ENCODE measurements at regions not wholly inside any gene's neighbourhood (a gene's known extent, or its start where the extent isn't known, plus 50 kb on each side); places are given as distances from the start of the nearest gene placed in this dataset.

DNA sequence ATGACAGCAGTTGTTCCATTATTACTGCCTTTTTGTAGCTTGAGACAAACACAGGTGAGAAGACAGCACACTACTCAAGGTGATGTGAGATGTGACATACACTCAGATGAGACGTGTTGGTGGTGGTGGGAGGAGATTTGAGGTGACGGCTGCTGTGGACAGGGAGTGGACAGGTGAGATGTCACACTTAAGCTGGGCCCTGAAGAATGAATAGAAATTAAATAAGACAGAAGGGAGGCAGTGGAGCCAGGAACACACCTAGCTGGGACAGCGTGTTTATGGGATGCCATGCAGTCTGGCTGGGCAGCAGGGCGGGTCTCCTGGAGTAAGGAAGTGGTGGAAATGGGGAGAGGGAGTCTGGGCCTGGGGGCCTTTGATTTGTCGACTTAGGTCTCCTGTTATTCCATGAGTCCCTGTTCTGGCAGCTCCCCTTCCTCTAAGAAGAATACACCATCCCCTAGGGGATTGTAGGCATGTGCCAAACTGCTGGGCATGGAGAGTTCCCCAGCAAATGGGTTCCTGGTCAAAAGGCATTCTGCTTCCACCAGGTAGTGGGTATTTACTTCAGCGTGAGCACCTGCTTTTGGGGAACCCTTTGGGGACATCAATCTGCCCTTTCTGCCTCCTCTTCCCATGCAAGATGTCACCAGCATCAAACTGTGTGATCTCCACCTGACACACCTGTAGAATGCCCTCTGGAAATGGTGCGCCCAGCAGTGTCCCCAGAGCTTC lies 71.2 kb upstream of the ESRRB start:
- no peak for DNase-seq (ENCODE audit: extremely low read depth in 1 of 11, low read depth in 9 of 11, low spot score in 4 of 11)

DNA sequence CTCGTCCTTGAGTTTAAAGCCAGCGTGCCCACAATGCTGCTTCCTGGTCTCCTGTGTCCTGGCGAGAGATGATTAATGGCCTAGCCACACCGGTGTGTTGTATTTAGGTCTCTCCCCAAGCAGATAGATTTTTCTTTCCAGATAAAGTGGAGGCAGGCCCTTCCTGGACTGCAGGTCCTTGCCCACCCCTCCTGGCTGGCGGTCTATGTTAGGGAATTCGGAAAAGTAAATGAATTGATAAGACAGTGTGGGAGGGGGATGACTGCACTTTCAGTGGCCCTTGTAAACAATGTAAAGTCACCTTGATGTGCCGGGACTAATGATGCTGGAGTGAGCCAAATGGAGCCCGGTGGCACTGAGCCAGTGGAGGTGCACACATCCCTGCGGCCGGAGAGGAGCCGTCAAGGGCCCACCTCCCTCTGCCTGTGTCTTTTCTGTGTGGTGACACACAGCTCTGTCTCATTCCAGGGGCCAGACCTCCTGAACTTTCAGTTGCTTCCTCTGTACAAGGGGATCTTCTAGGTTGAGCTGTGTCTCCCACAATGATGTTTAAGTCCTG lies 70.6 kb upstream of the ESRRB start:
- no peak for DNase-seq (ENCODE audit: extremely low read depth in 1 of 11, low read depth in 9 of 11, low spot score in 4 of 11)

DNA sequence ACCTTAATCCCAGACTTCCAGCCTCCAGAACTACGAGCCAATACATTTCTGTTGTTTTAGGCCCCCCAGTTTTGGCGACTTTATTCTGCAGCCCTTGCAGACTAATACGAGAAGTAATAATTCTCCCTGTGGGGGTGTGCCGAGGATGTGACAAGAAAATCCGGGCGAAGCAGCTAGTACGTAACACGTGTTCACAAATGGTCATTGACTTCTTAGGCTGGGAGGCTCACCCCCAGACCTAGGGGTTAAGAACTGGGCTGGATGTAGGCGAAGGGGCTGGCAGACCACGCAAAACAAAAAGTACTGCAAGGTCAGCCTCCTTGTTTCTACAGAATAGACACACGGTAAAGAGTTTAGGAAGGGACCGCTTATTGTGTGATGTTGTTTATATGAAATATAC lies 69.8 kb upstream of the ESRRB start:
- DNase-seq (ENCODE audit: extremely low read depth in 1 of 11, low read depth in 9 of 11, low spot score in 4 of 11): no peak

DNA sequence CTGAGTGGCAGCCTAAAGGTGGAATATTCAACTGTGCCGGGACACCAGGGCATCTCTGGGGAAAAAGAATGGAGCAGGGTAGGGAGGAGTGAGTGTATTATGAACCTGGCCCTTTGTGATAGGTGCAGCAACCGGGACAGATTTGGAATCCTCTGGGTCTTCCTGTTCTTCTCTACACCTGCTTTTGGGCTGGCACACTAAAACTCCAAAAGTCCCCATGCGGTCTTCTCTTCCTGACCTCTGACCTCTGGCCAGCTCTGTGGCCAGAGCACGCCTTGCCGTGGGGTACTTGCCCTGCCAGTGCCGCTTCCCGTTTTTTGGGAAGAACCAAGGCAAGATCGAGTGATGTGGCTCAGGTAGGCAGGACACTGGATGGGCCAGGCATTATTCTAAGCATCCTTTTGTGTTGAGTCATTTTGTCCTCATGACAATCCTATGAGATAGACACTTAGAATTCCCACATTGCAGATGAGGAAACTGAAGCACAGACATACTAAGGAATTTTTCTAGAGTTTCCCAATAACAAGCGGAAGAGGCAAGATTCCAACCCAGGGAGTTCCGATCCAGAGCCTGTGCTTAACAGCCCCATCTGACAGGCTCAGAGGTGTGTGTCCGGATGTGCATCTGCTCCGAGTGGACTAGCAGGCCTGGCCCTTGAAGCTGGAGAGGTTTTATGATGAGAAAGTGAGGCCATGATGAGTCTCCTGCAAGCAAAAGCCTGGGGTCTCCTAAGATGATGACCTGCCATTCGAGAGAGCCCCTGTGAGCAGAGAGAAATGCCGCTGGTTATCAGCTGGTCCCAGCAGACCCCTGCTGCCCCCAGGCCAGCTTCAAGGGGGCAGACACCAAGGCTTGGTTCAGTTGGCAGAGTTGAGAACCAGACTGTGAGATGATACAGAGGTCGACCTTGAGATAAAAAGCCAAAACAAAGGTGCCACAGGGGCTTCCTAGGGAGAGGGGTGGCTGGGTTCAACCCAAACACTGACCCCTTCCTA lies 67.9 kb upstream of the ESRRB start:
- DNase-seq (ENCODE audit: extremely low read depth in 1 of 11, low read depth in 9 of 11, low spot score in 4 of 11): no peak

DNA sequence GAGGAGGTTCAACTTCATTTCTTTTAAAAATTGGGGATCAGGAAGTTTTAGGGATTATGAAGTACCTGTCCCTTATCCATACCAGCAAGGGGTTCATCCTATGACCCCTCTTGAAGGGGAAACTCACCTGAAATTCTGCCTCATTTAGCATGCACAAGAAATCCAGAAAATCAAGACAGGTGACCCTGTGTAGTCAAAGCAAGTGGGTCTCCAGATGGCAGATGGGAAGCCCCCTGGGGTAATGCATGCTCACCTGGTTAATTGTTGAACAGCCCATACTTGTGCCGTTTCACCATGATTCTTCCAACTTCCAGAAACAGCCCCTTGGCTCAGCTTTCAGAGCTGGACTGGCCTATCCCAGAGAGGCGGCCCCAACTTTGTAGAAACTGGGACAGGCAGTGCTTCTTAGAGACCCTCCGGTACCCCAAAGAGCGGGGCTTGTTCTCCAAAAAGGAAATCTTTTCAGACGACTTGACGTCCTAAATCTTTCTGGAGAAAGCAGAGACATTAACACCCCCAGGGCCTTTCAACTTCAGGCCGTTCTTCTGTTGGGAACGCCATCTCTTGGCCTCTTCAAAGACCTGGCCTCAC lies 66.3 kb upstream of the ESRRB start:
- DNase-seq (ENCODE audit: extremely low read depth in 1 of 11, low read depth in 9 of 11, low spot score in 4 of 11): no peak

DNA sequence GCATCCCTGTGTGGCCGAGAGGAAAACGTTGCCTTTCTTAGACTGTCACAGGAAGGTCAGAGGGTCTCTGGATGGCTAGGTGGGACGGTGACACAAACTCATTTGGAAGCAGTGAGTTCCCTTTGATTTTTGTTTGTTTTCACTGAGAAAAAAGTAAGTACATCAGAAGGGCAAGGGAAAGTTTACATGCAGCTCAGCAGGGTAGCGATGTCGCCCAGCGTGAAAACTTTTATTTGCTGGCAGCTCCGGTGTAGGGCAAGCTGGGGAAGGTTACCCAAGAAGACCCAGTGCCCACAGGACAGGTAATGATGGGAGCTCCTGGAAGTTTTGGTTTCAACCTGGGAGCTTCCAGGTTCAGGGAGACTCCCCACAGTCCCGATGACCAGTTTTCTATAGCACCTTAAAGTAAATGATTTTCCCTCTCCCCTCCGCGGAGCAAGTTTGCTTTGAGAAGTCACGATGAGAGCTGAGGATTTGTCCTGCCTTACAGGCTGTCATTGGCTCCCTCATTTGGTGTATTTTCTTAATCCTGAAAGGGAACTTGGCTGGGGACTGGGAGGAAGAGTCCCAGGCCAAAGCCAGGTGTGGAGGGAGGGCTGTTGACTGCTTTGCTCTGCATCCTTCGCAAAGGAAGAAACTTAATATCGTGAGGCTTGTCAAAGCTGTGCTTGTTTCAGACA lies 64.7 kb upstream of the ESRRB start:
- DNase-seq (ENCODE audit: extremely low read depth in 1 of 11, low read depth in 9 of 11, low spot score in 4 of 11): no peak

DNA sequence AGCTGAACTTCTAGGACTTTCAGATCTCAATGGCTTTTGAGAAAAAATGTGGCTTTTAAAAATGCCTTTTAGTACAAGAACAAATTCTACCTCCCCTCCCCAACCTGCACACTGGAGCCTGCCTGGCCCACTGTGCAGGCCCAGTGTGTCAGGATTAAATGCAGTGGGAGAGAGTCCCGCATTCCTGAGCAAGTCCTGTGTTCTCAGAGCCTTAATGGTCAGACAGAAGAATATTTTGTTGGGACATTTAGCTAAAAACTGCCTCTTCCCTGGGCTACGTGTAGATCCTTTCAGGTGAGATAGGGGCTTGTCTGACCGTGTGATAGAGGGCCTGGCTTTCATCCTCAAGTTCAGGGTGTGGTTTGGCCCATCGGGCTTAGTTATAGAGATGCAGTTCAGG lies 63.1 kb upstream of the ESRRB start:
- DNase-seq (ENCODE audit: extremely low read depth in 1 of 11, low read depth in 9 of 11, low spot score in 4 of 11): no peak

DNA sequence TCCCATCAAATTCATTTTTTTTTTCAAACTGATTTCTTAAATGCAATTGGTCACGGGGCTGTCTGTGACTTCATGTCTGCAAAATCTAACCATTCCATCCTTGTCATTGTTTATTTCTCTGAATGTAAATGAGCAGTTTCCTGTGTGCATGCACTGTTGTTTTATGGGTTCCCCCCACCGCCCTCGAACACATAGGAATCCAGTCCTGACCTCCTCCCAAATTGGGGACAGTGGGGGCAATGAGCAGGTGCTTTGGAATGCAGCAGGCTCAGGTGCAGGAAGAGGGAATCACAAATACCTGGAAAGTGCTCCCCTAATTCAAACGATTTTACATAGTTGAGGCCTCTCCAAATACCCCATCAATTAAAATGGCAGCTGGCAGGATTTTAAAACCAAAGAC lies 62.6 kb upstream of the ESRRB start:
- DNase-seq (ENCODE audit: extremely low read depth in 1 of 11, low read depth in 9 of 11, low spot score in 4 of 11): no peak

DNA sequence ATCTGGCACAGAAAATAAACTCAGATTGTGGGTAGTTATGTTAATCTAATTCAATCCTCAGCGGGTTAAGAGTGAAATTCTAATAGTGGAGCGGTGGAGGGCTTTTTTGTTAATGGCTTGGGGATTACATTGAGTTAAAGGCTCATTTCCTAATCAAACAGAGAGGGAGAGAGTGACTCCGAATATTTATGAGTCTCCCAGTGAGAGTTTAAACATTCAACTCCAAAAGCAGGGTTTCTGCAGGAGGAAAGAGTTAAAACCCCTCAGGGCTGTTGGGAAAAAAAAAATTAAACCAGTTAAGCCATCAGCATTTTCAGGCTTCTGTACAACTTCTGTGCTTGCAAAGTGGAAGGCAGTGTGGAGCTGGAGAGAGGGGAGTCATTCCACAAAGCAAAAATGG lies 62.1 kb upstream of the ESRRB start:
- no peak for DNase-seq (ENCODE audit: extremely low read depth in 1 of 11, low read depth in 9 of 11, low spot score in 4 of 11)

DNA sequence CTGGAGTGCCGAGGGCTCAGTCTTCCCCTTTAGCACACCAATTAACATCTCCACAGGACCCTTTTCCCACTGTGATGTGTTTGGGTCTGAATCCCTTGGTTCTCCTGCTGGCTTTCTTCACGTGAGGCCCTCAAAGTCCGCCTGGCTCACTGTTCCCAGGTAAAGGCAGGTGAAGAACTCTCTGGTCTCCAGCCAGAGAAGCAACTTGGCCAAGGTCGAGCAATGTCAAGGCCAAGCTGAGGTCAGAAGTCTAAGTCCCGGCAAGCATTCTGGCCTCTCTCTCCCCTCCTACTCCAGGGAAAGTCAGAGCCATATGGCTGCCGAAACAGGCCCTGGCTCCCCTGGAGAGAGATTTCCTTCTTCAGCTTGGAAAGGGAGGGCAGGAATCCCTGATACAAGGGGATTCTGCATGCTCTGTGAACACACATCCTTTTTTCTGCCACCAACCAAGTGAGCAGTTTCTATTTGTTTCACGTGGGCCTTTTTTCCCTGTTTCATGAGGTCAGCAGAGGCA lies 61.4 kb upstream of the ESRRB start:
- no peak for DNase-seq (ENCODE audit: extremely low read depth in 1 of 11, low read depth in 9 of 11, low spot score in 4 of 11)

DNA sequence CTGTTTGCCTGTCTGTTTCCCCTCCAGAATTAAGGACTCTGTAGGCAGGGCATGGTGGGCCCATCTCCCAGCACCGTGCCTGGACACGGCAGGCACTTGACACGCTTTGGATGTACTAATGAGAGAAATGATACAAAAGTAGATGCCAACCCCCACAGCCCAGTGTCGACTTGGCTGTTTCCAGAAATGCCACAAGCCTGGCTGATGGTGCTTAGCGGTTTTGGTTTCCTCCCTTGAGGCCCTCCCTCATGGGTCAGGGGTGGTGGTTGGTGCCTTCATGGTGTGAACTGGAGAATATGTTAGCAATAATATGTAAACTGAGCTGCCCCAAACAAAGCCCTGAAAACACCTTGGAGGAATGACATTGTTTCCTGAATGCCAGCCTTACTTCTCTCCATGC lies 55.5 kb upstream of the ESRRB start:
- DNase-seq (ENCODE audit: extremely low read depth in 1 of 11, low read depth in 9 of 11, low spot score in 4 of 11): no peak

DNA sequence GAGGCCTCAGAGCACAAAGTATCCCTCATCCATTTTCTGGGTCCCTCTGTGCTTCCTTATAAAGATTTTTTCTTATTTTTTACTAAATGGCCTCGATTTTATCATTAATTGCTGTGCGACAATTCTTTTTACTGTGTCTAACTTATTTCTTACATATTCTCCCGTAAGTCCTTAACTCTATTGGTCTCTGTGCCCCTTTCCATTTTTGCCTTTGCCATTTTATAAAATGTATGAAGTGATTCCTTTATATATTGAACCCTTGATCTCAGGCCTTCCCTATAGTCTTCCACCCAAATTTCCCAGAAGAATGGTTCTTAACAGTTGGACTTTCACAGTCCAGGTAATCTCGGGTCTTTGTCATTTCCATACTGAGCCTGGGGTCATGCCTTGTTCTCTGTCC lies 55.0 kb upstream of the ESRRB start:
- no peak for DNase-seq (ENCODE audit: extremely low read depth in 1 of 11, low read depth in 9 of 11, low spot score in 4 of 11)

DNA sequence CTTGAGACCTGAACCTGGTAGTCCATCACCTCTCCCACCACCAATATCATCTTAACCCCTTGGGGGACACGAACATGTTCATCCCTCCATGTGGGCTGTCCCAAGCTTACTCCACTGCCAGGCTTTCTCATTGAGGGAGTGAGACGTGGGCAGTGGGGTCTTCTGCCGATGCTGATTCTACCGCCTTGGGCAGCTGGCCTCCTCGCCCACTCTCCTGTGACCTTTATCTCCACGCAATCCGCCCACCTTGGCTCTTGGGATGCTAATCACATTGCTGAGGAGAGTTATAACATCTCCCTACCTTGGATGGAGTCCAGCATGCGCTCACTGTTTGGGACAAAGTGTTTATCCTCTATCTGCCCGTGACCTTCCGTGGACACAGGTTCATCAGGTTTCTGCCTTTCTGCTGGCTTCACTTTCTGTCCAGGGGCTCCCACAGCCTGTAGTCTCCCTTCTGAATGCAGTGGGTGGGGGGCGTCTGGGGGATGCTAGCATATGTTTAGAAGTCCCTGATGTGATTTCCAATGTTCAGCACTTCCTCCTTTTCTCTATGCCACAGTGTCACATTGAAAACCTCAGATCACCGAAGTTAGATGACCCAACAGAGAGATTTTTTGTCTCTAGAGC lies 53.2 kb upstream of the ESRRB start:
- no peak for DNase-seq (ENCODE audit: extremely low read depth in 1 of 11, low read depth in 9 of 11, low spot score in 4 of 11)

DNA sequence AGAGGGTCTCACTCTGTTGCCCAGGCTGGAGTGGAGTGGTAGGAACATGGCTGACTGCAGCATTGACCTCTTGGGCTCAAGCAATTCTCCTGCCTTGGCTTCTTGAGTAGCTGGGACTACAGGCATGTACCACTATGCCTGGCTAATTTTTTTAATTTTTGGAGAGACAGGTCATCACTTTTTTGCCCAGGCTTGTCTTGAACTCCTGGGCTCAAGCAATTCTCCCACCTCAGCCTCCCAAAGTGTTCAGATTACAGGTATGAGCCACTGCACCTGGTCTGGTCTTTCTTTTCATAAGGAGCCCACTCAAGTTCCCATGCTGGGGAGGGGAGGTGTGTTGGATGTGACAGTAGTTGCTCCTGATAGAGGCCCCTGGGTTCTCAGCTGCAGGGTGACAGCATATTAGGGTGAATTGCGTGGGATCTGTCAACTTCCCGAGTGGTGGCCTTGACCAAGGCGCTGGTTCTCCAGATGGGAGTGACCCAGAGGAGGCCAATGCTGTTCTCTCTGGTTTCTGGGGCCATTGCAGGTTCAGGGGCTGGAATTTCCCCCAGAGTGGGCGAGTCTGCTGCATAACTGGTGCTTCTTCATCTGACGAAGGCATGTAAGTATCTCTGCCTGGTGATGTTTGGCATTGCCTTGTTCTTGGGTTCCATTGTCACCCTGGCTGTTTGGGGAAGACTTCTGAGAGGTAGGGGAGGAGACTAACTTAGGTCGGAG lies 52.4 kb upstream of the ESRRB start:
- DNase-seq (ENCODE audit: extremely low read depth in 1 of 11, low read depth in 9 of 11, low spot score in 4 of 11): no peak

DNA sequence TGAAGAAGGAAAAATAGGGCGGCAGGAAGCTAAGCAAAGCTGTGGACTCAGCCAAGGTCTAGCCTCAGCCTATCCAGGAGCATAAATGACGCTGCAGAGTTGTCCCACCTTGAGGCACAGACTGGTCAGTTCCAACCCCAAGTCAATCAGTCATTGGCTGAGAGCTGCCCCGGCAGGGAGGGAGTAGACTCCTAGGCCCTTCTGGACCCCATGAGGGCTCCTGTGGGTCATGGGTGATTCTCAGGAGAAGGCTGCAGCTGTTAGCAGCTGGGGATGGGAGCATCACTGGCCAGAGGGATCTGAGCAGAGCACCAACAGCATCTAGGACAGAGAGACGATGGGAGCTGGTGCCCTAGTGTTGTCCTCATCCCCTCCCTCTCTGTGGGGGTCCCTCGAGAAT lies 51.8 kb upstream of the ESRRB start:
- no peak for DNase-seq (ENCODE audit: extremely low read depth in 1 of 11, low read depth in 9 of 11, low spot score in 4 of 11)
